Hepatocyte (in vitro differentiated cells): ENCODE measurements at regions not wholly inside any gene's neighbourhood (a gene's known extent, or its start where the extent isn't known, plus 50 kb on each side); places are given as distances from the start of the nearest gene placed in this dataset.

Source experiments
- DNase-seq: peaks from one replicate; pipeline ENCODE4 v3.0.0-alpha.2; 2016; ENCODE audit warnings: low spot score
- H2AFZ ChIP-seq: fragments of 200-600 bp; sonication (generic); 2 replicates; pipeline ENCODE4 v1.6.0; 2016; ENCODE audit warnings: antibody characterized with exemption, mild to moderate bottlenecking
- H3K27ac ChIP-seq: fragments of 200-600 bp; sonication (generic); 2 replicates; pipeline ENCODE4 v1.5.1; 2016; ENCODE audit warnings: mild to moderate bottlenecking
- H3K27me3 ChIP-seq: fragments of 200-600 bp; sonication (generic); 2 replicates; pipeline ENCODE4 v1.6.1; 2016
- H3K36me3 ChIP-seq: fragments of 200-600 bp; sonication (generic); replicated peaks from 2 replicates; pipeline ENCODE4 v1.5.1; 2016; ENCODE audit warnings: low read depth; ENCODE audit not compliant: insufficient read depth
- H3K4me1 ChIP-seq: fragments of 200-600 bp; sonication (generic); 2 replicates; pipeline ENCODE4 v1.5.1; 2016; ENCODE audit warnings: mild to moderate bottlenecking, moderate library complexity; ENCODE audit not compliant: insufficient read depth
- H3K4me2 ChIP-seq: fragments of 200-600 bp; sonication (generic); 2 replicates; pipeline ENCODE4 v1.6.0; 2016
- H3K4me3 ChIP-seq: fragments of 200-600 bp; sonication (generic); 2 replicates; pipeline ENCODE4 v1.5.1; 2016; ENCODE audit warnings: mild to moderate bottlenecking
- H3K79me2 ChIP-seq: fragments of 200-600 bp; sonication (generic); 2 replicates; pipeline ENCODE4 v1.6.0; 2017; ENCODE audit warnings: mild to moderate bottlenecking
- H3K9me2 ChIP-seq: fragments of 200-600 bp; sonication (generic); replicated peaks from 2 replicates; pipeline ENCODE4 v1.6.0; 2017; ENCODE audit warnings: mild to moderate bottlenecking; ENCODE audit not compliant: insufficient read depth
- H3K9me3 ChIP-seq: fragments of 200-600 bp; sonication (generic); 2 replicates; pipeline ENCODE4 v1.5.1; 2016; ENCODE audit warnings: low read depth, mild to moderate bottlenecking
- H4K20me1 ChIP-seq: fragments of 200-600 bp; sonication (generic); 2 replicates; pipeline ENCODE4 v1.6.0; 2016; ENCODE audit warnings: mild to moderate bottlenecking; ENCODE audit not compliant: insufficient read depth, poor library complexity, severe bottlenecking
- CTCF ChIP-seq: fragments of 200-600 bp; sonication (generic); IDR thresholded peaks from 2 replicates; pipeline ENCODE4 v1.5.1; 2016; ENCODE audit warnings: antibody characterized with exemption, mild to moderate bottlenecking; ENCODE audit not compliant: poor library complexity
- EZH2 ChIP-seq: fragments of 200-600 bp; sonication (generic); IDR thresholded peaks from 2 replicates; pipeline ENCODE4 v1.6.1; 2016; ENCODE audit warnings: antibody characterized with exemption, mild to moderate bottlenecking, borderline replicate concordance
- EZH2phosphoT487 ChIP-seq: fragments of 200-600 bp; sonication (generic); IDR thresholded peaks from one replicate; pipeline ENCODE4 v1.6.1; 2018; ENCODE audit warnings: antibody characterized with exemption, mild to moderate bottlenecking, low read depth, moderate library complexity; ENCODE audit not compliant: unreplicated experiment, severe bottlenecking
- WGBS: methylation state at CpG from one replicate; pipeline ENCODE4 v1.1.6; 2016; ENCODE audit warnings: low lambda C conversion rate; ENCODE audit errors: missing lambda C conversion rate; 5-methylcytosine and 5-hydroxymethylcytosine counted together

DNA sequence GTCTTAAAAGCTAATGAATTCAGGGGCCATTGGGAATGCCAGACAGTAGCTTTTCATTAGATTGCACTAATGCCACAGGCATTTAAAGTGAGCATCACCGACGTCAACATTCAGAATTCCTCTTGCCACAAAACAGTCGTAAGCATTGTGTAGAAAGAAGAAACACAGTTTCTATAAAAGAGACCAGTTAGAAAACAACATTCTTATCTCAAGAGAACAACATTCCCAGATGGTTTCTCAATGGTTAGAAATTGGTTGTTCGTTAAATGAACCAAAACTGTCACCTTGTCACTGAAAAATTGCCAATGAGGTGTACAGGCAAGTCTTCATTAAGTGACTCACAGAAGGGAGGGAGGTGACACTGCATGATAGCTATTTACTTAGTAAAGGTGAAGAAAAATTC, 401.6 kb upstream of the PRR16 start:
- no peak for DNase-seq
- Histone ChIP-seq H3K9me3 (no peaks in the 10 kb centered on the region), H3K9me2 (no peaks in the 10 kb centered on the region), H3K4me2 (no peak overlapping the region), H3K27me3 (no peaks in the 10 kb centered on the region), H2AFZ (no peak overlapping the region), H3K79me2 (no peaks in the 10 kb centered on the region), H3K27ac (peak overlapping the region; percentile 8), H3K36me3 (no peaks in the 10 kb centered on the region), H3K4me1 (peaks cover 11% of the 10 kb centered on the region), H3K4me3 (no peak overlapping the region), H4K20me1 (no peaks in the 10 kb centered on the region)
- 49% methylated on average over 4 of the region's 4 CpGs for WGBS
- TF ChIP-seq EZH2phosphoT487 (no peak), EZH2 (no peak), CTCF (no peak)

DNA sequence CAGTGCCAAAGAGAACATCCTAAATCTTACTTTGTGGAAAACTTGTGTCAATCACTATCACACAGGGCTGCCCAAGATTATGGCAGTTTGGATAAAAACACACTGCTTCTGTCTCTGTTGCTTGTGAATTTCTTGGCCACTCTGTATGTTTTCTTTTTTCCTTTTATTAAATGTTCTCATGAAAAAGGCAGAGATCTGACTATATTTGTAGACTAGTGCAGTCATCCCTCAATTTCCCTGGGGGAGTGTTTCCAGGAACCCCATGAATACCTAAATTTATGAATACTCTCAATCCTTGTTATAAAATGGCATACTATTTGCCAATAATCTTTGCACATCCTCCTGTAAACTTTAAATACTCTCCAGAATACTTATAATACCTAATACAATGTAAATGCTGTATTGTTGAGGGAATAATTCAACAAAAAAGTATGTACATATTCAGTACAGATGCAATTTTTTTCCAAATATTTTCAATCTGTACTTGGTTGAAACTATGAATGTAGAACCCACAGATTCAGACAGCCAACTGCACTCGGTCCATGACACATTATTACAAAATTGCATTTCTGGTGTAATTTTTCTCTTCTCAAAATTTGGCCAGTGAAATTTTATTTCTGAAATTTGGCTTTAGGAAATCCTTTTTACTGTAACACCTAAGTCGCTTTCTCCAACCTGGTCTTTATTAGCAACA, 391.9 kb upstream of the PRR16 start:
- DNase-seq, result no peak
- Histone ChIP-seq H3K4me2 (no peak overlapping the region), H3K4me1 (no peaks in the 10 kb centered on the region), H3K27me3 (no peaks in the 10 kb centered on the region), H3K4me3 (no peak overlapping the region), H3K9me2 (no peaks in the 10 kb centered on the region), H3K36me3 (no peaks in the 10 kb centered on the region), H3K79me2 (no peaks in the 10 kb centered on the region), H4K20me1 (no peaks in the 10 kb centered on the region), H3K27ac (no peak overlapping the region), H2AFZ (no peak overlapping the region), H3K9me3 (no peaks in the 10 kb centered on the region)
- TF ChIP-seq CTCF (no peak), EZH2phosphoT487 (no peak), EZH2 (no peak)
- WGBS, result 92% methylated on average over 2 of the region's 2 CpGs

DNA sequence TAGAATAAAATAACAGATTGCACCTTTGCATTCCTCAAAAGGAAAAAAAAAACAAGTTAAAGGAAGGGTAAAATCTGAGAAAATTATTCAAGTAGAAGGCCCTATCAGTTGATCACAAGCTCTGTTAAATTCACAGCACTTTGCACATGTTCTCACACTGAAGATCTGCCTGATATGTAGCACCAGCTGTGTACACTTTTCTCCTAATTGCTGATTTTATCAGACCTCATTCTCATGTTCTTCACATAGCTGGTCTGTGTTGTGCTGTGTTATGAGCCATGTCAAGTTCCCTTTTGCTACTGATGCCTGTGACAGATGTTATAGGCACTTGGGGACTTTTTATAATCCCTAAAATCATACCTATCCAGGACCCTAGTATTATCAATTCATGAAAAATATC, 390.4 kb upstream of the PRR16 start:
- TF ChIP-seq CTCF (no peak), EZH2 (no peak), EZH2phosphoT487 (no peak)
- no peak for DNase-seq
- no peaks in the 10 kb centered on the region for H3K79me2 ChIP-seq
- H3K9me2 ChIP-seq, result no peaks in the 10 kb centered on the region
- no peaks in the 10 kb centered on the region for H3K9me3 ChIP-seq
- no peaks in the 10 kb centered on the region for H3K36me3 ChIP-seq
- H3K4me1 ChIP-seq, result no peaks in the 10 kb centered on the region
- H3K4me2 ChIP-seq, result no peak overlapping the region
- no peak overlapping the region for H3K27ac ChIP-seq
- no peaks in the 10 kb centered on the region for H3K27me3 ChIP-seq
- H4K20me1 ChIP-seq, result no peaks in the 10 kb centered on the region
- H3K4me3 ChIP-seq, result no peak overlapping the region
- H2AFZ ChIP-seq, result no peak overlapping the region

GRCh38 chr5:120080781-120081180, 383.3 kb upstream of the PRR16 start:
- no peak for TF ChIP-seq EZH2
- TF ChIP-seq CTCF, result no peak
- TF ChIP-seq EZH2phosphoT487, result no peak
- H4K20me1 ChIP-seq, result no peaks in the 10 kb centered on the region
- 84% methylated on average over 3 of the region's 3 CpGs for WGBS
- H2AFZ ChIP-seq, result no peak overlapping the region
- no peak overlapping the region for H3K27ac ChIP-seq
- no peaks in the 10 kb centered on the region for H3K79me2 ChIP-seq
- no peak overlapping the region for H3K4me3 ChIP-seq
- no peaks in the 10 kb centered on the region for H3K27me3 ChIP-seq
- H3K9me3 ChIP-seq, result no peaks in the 10 kb centered on the region
- no peak overlapping the region for H3K4me2 ChIP-seq
- no peak for DNase-seq
- H3K4me1 ChIP-seq, result no peaks in the 10 kb centered on the region
- H3K36me3 ChIP-seq, result no peaks in the 10 kb centered on the region
- no peaks in the 10 kb centered on the region for H3K9me2 ChIP-seq
